Lower leg skin (tissue), 3 donors: ENCODE measurements at regions not wholly inside any gene's neighbourhood (a gene's known extent, or its start where the extent isn't known, plus 50 kb on each side); places are given as distances from the start of the nearest gene placed in this dataset.

Experiments used
- CTCF ChIP-seq, 3 donors: fragments of 450-650 bp; IDR thresholded peaks; one replicate each; pipeline ENCODE4 v1.5.1; 2016; ENCODE audit warnings: antibody characterized with exemption in 3 of 3, mild to moderate bottlenecking in 3 of 3, moderate library complexity in 2 of 3
- POLR2A ChIP-seq, 2 donors: fragments of 450-650 bp; IDR thresholded peaks; one replicate each; pipeline ENCODE4 v1.6.1; 2016 to 2017; ENCODE audit warnings: antibody characterized with exemption in 2 of 2, mild to moderate bottlenecking in 1 of 2, moderate library complexity in 1 of 2

GRCh38 chr2:39563572-39563971 is 102.1 kb upstream of the TMEM178A start:
- no peak for TF ChIP-seq CTCF (IDR thresholded peaks at IDR 0.05)
- no peak for TF ChIP-seq POLR2A (IDR thresholded peaks at IDR 0.05)
